OCI-LY7 (cell line): ENCODE measurements at regions not wholly inside any gene's neighbourhood (a gene's known extent, or its start where the extent isn't known, plus 50 kb on each side); places are given as distances from the start of the nearest gene placed in this dataset.

ENCODE experiments used
- BruUV-seq: library from RNA; stranded (reverse); fragments of 400-500 nt; replicated peaks from 2 replicates; lab custom pipeline; 2021; lab: Mats Ljungman, UMichigan
- CTCF ChIA-PET: fragments of 300-600 bp; sonication (Branson Sonifier 250); formaldehyde crosslinking; loops from one replicate; lab custom pipeline; 2022; ENCODE audit warnings: antibody characterized with exemption; ENCODE audit not compliant: unreplicated experiment; lab: Charles Lee
- POLR2A ChIA-PET: fragments of 300-600 bp; sonication (Branson Sonifier 250); formaldehyde crosslinking; loops from one replicate; lab custom pipeline; 2022; ENCODE audit warnings: antibody characterized with exemption; lab: Charles Lee
- DNase-seq: peaks from one replicate; pipeline ENCODE4 v3.0.0-alpha.2; 2015; ENCODE audit warnings: low spot score
- H2AFZ ChIP-seq: fragments of 200-600 bp; sonication (generic), shearing (Covaris generic); 2 replicates; pipeline ENCODE4 v1.6.1; 2014; ENCODE audit warnings: mild to moderate bottlenecking, antibody characterized with exemption, low read length, moderate library complexity
- H3K27ac ChIP-seq: fragments of 200-600 bp; sonication (generic); 2 replicates; pipeline ENCODE4 v1.5.1; 2014; ENCODE audit warnings: mixed run types, low read depth, mild to moderate bottlenecking, moderate library complexity, low read length, inconsistent platforms; ENCODE audit not compliant: poor library complexity, severe bottlenecking
- H3K36me3 ChIP-seq: fragments of 200-600 bp; sonication (generic); 2 replicates; pipeline ENCODE4 v1.6.1; 2014; ENCODE audit warnings: mild to moderate bottlenecking, antibody characterized with exemption, low read length, moderate library complexity, mixed read lengths; ENCODE audit not compliant: insufficient read depth
- H3K4me1 ChIP-seq: fragments of 200-600 bp; sonication (generic); 2 replicates; pipeline ENCODE4 v1.5.1; 2014; ENCODE audit warnings: mild to moderate bottlenecking, low read length; ENCODE audit not compliant: insufficient read depth, poor library complexity, severe bottlenecking
- H3K4me2 ChIP-seq: fragments of 200-600 bp; sonication (generic); 2 replicates; pipeline ENCODE4 v1.6.1; 2014; ENCODE audit warnings: mild to moderate bottlenecking, low read length
- H3K4me3 ChIP-seq: fragments of 200-600 bp; sonication (generic); 2 replicates; pipeline ENCODE4 v1.5.1; 2014; ENCODE audit warnings: mild to moderate bottlenecking, low read depth, low read length; ENCODE audit not compliant: poor library complexity, severe bottlenecking
- H3K79me2 ChIP-seq: fragments of 200-600 bp; sonication (generic); 2 replicates; pipeline ENCODE4 v1.6.1; 2016; ENCODE audit warnings: low read depth, mild to moderate bottlenecking, low read length, moderate library complexity, mixed read lengths; ENCODE audit not compliant: insufficient read depth
- H3K9me2 ChIP-seq: fragments of 200-600 bp; sonication (generic); 2 replicates; pipeline ENCODE4 v1.6.1; 2016; ENCODE audit warnings: mild to moderate bottlenecking, low read length, mixed read lengths; ENCODE audit not compliant: insufficient read depth
- H3K9me3 ChIP-seq: fragments of 200-600 bp; sonication (generic); 2 replicates; pipeline ENCODE4 v1.6.1; 2014; ENCODE audit warnings: mild to moderate bottlenecking, mixed run types, low read length, mixed read lengths
- H4K20me1 ChIP-seq: fragments of 200-600 bp; sonication (generic); 2 replicates; pipeline ENCODE4 v1.6.1; 2014; ENCODE audit warnings: mild to moderate bottlenecking, antibody characterized with exemption, low read length, moderate library complexity, mixed read lengths; ENCODE audit not compliant: insufficient read depth
- CTCF ChIP-seq: fragments of 200-600 bp; sonication (generic); conservative IDR thresholded peaks from 2 replicates; pipeline ENCODE4 v1.5.1; 2014; ENCODE audit warnings: mild to moderate bottlenecking, antibody characterized with exemption, low read length, moderate library complexity, mixed read lengths
- EZH2phosphoT487 ChIP-seq: fragments of 200-600 bp; sonication (generic); IDR thresholded peaks from 2 replicates; pipeline ENCODE4 v1.6.1; 2018; ENCODE audit warnings: low read depth, borderline replicate concordance, mild to moderate bottlenecking, mixed run types, antibody characterized with exemption, low read length, moderate library complexity, mixed read lengths
- intact Hi-C: fragments of 100-400 bp; cut with micrococcal nuclease; formaldehyde crosslinking; loops from one replicate; pipeline ENCODE4 v1.10.0; 2022; ENCODE audit not compliant: unreplicated experiment

DNA sequence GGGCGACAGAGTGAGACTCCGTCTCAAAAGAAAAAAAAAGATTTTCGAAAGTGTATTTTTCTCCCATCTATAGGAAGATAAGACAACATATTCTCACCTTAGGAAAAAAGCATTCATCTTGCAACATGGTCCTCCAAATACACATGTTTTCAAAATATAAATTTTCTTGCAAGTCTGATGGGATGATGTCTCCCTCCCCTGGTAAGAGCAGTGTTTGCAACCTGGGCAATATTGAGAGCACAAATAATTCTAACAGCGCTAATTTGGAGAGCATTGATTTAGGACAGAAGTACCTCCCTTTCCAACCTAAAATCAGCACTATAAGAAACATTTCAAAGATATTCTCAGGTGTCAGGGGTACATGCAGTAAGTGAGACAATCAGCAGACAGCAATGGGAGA is 61.0 kb upstream of the SHISA2 start:
- Histone ChIP-seq H3K9me2 (no peaks in the 10 kb centered on the region), H2AFZ (no peak overlapping the region), H3K36me3 (no peaks in the 10 kb centered on the region), H3K79me2 (no peaks in the 10 kb centered on the region), H3K27ac (no peak overlapping the region), H3K4me2 (no peak overlapping the region), H3K4me1 (no peaks in the 10 kb centered on the region), H3K9me3 (no peaks in the 10 kb centered on the region), H4K20me1 (no peaks in the 10 kb centered on the region), H3K4me3 (no peak overlapping the region)
- POLR2A ChIA-PET = interaction anchor here (0.7 kb wide), 1 partner anchor 727 kb away, joined by 4 read pairs; no protein-coding TSS in a partner anchor
- no peak for DNase-seq
- intact Hi-C loops = no loop called here
- TF ChIP-seq CTCF (peak; percentile 51), EZH2phosphoT487 (no peak)
- CTCF ChIA-PET = no interaction called here
- BruUV-seq = no TSS peak

DNA sequence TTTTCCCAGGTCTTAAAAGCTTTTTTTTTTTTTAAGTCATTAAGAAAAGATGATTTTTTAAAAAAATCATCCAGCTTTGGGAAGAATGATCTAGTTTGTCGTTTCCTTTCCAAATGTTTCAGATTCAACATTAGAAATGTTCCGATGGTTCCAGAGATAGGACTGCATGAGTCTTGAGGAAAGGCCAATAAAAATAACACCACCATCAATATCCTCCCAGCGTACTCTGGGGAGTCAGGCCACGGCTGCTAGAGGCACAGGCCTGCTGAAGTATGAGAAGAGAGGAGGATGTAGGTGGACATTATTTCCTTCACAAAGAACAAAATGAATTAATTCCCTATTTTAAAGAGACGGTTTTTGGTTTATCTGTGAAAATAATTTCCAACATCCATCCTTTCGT is 60.0 kb upstream of the SHISA2 start:
- no peak overlapping the region for H3K4me3 ChIP-seq
- DNase-seq = no peak
- no TSS peak for BruUV-seq
- no peaks in the 10 kb centered on the region for H4K20me1 ChIP-seq
- no peak overlapping the region for H3K4me2 ChIP-seq
- H3K79me2 ChIP-seq = no peaks in the 10 kb centered on the region
- ChIA-PET CTCF (interaction anchor here (0.6 kb wide), 1 partner anchor 395 kb away, joined by 3 read pairs; no protein-coding TSS in a partner anchor), POLR2A (interaction anchor here (0.7 to 1.2 kb wide), 3 partner anchors 12 to 572 kb away, joined by 3 read pairs; no protein-coding TSS in a partner anchor)
- H3K9me2 ChIP-seq = no peaks in the 10 kb centered on the region
- H3K27ac ChIP-seq = no peak overlapping the region
- H3K4me1 ChIP-seq = no peaks in the 10 kb centered on the region
- intact Hi-C loops = no loop called here
- no peak overlapping the region for H2AFZ ChIP-seq
- no peaks in the 10 kb centered on the region for H3K36me3 ChIP-seq
- H3K9me3 ChIP-seq = no peaks in the 10 kb centered on the region
- TF ChIP-seq EZH2phosphoT487 (no peak), CTCF (no peak)
